ENCODE measurements at regions not wholly inside any gene's neighbourhood (a gene's known extent, or its start where the extent isn't known, plus 50 kb on each side); places are given as distances from the start of the nearest gene placed in this dataset.

- TF ChIP-seq CTCF (conservative IDR thresholded peaks at IDR 0.05; ENCODE audit: low read length) (no peak), EZH2phosphoT487 (IDR thresholded peaks at IDR 0.05; ENCODE audit: borderline replicate concordance) (no peak)
Observed at GRCh38 chr10:28470873-28471651, 61.9 kb upstream of the WAC start.

Data from Loucy (cell line).